K562 (cell line): ENCODE measurements at regions not wholly inside any gene's neighbourhood (a gene's known extent, or its start where the extent isn't known, plus 50 kb on each side); places are given as distances from the start of the nearest gene placed in this dataset.

ENCODE experiments used
- ATAC-seq: fragments of 200-7000 bp; cut with Tn5 transposase; 3 replicates; pipeline ENCODE4 v1.9.1; 2020; ENCODE audit warnings: moderate library complexity
- BruUV-seq: library from RNA; stranded (reverse); fragments of 400-500 nt; replicated peaks from 2 replicates; lab custom pipeline; 2021; lab: Mats Ljungman, UMichigan
- CTCF ChIA-PET: fragments of 300-600 bp; formaldehyde crosslinking; extraction: SDS; loops from one replicate; lab custom pipeline; 2021; ENCODE audit warnings: low intra/inter-chr PET ratio; lab: Yijun Ruan, JAX
- POLR2A ChIA-PET: fragments of 300-600, 350-650 bp; sonication (Branson Sonifier 250); formaldehyde crosslinking; extraction: SDS; loops from one replicate; lab custom pipeline; 2021; ENCODE audit warnings: antibody characterized with exemption, inconsistent platforms; lab: Yijun Ruan, JAX
- DNase-seq, 4 experiments: peaks; one replicate each; pipeline versions ENCODE4 v3.0.0 to v3.0.0-alpha.2; 2011 to 2018; ENCODE audit warnings: low spot score in 3 of 4, mixed read lengths in 3 of 4; ENCODE audit errors: extremely low read depth in 1 of 4
- FAIRE-seq: peaks from 2 replicates; lab custom pipeline; 2011; peaks lifted over from hg19 to GRCh38; lab: Jason Lieb, UNC
- H2AFZ ChIP-seq: 2 replicates; pipeline ENCODE4 v1.6.0; 2011; ENCODE audit warnings: low read depth, low read length, control low read depth, inconsistent platforms
- H3K27ac ChIP-seq: fragments of 200-600 bp; 3 replicates; pipeline ENCODE4 v1.8.0; 2011; ENCODE audit warnings: low read depth, mild to moderate bottlenecking, control low read depth, inconsistent platforms, low read length, moderate library complexity, mixed read lengths; ENCODE audit errors: extremely low read depth
- H3K27me3 ChIP-seq, 2 experiments: fragments of 300-600 bp in 1 of 2; 2 replicates in 1 of 2; 3 replicates in 1 of 2; pipeline versions ENCODE4 v1.6.0 to v1.8.0; 2011; ENCODE audit warnings: inconsistent platforms in 2 of 2, low read length in 2 of 2, mild to moderate bottlenecking in 1 of 2, mixed read lengths in 1 of 2, moderate library complexity in 1 of 2; ENCODE audit not compliant: control insufficient read depth in 2 of 2, insufficient read depth in 2 of 2
- H3K36me3 ChIP-seq: fragments of 300-600 bp; 3 replicates; pipeline ENCODE4 v1.8.0; 2011; ENCODE audit warnings: mild to moderate bottlenecking, low read length, inconsistent platforms; ENCODE audit not compliant: control insufficient read depth, insufficient read depth
- H3K4me1 ChIP-seq, 2 experiments: fragments of 200-600 bp in 1 of 2; replicated peaks in 1 of 2; 2 replicates in 1 of 2; 3 replicates in 1 of 2; pipeline versions ENCODE4 v1.5.1 to v1.8.0; 2011; ENCODE audit warnings: inconsistent platforms in 2 of 2, low read length in 2 of 2, mild to moderate bottlenecking in 1 of 2, mixed read lengths in 1 of 2, moderate library complexity in 1 of 2; ENCODE audit not compliant: control insufficient read depth in 2 of 2, insufficient read depth in 2 of 2
- H3K4me2 ChIP-seq: 2 replicates; pipeline ENCODE4 v1.6.1; 2011; ENCODE audit warnings: low read length, control low read depth, inconsistent platforms, mixed read lengths; ENCODE audit not compliant: insufficient read depth
- H3K4me3 ChIP-seq: fragments of 200-600 bp; sonication (generic), shearing (Covaris generic); 2 replicates; pipeline ENCODE4 v1.5.1; 2016; ENCODE audit warnings: control low read depth, inconsistent platforms
- H3K79me2 ChIP-seq: fragments of 200-600 bp; 3 replicates; pipeline ENCODE4 v1.8.0; 2011; ENCODE audit warnings: low read length, inconsistent platforms; ENCODE audit not compliant: control insufficient read depth, insufficient read depth
- H3K9ac ChIP-seq, 2 experiments: 2 replicates each; pipeline versions ENCODE4 v1.6.0 to v1.6.1; 2011; ENCODE audit warnings: low read depth in 2 of 2, low read length in 2 of 2, control low read depth in 1 of 2, inconsistent platforms in 1 of 2, mild to moderate bottlenecking in 1 of 2, mixed read lengths in 1 of 2; ENCODE audit not compliant: insufficient read depth in 1 of 2
- H3K9me1 ChIP-seq: one replicate; pipeline ENCODE4 v1.6.0; 2011; ENCODE audit warnings: inconsistent platforms, mild to moderate bottlenecking, low read length, moderate library complexity; ENCODE audit not compliant: control insufficient read depth, insufficient read depth
- H3K9me3 ChIP-seq: replicated peaks from 2 replicates; pipeline ENCODE4 v1.5.1; 2011; ENCODE audit warnings: low read depth, low read length, inconsistent platforms; ENCODE audit not compliant: control insufficient read depth, insufficient read depth
- H4K20me1 ChIP-seq: replicated peaks from 2 replicates; pipeline ENCODE4 v1.6.1; 2011; ENCODE audit warnings: low read length, inconsistent platforms, mixed read lengths; ENCODE audit not compliant: control insufficient read depth, insufficient read depth
- CEBPB ChIP-seq: fragments of 450-650 bp; IDR thresholded peaks from 2 replicates; pipeline ENCODE4 v1.6.1; 2016; ENCODE audit warnings: missing genetic modification characterization, missing compliant biosample characterization
- HNRNPL ChIP-seq: fragments of 200-400 bp; formaldehyde crosslinking; IDR thresholded peaks from 2 replicates; pipeline ENCODE4 v1.6.1; 2017; ENCODE audit warnings: low read depth, mild to moderate bottlenecking, low read length
- KLF10 ChIP-seq: fragments of 250-450 bp; sonication (Bioruptor Pico); IDR thresholded peaks from 2 replicates; pipeline ENCODE4 v1.6.1; 2021; ENCODE audit warnings: matching md5 sums
- NFXL1 ChIP-seq: fragments of 450-650 bp; formaldehyde crosslinking; IDR thresholded peaks from 2 replicates; pipeline ENCODE4 v1.4.0; 2021; ENCODE audit warnings: mild to moderate bottlenecking
- PCBP1 ChIP-seq: fragments of 200-400 bp; formaldehyde crosslinking; IDR thresholded peaks from 2 replicates; pipeline ENCODE4 v1.6.1; 2018; ENCODE audit warnings: mild to moderate bottlenecking, low read depth, low read length; ENCODE audit not compliant: poor library complexity, severe bottlenecking
- SIN3A ChIP-seq, 2 experiments: fragments of 150-350 bp in 1 of 2; IDR thresholded peaks; 2 replicates each; pipeline ENCODE4 v1.6.1; 2011 to 2016; ENCODE audit warnings: borderline replicate concordance in 2 of 2, low read depth in 2 of 2, low read length in 2 of 2, mild to moderate bottlenecking in 2 of 2, moderate library complexity in 2 of 2; ENCODE audit not compliant: control insufficient read depth in 1 of 2
- SIX5 ChIP-seq, 2 experiments: IDR thresholded peaks; 2 replicates each; pipeline ENCODE4 v1.6.1; 2011; ENCODE audit warnings: low read length in 2 of 2, borderline replicate concordance in 1 of 2, low read depth in 1 of 2, mild to moderate bottlenecking in 1 of 2, moderate library complexity in 1 of 2; ENCODE audit not compliant: insufficient read depth in 1 of 2
- TEAD2 ChIP-seq: fragments of 450-650 bp; IDR thresholded peaks from 2 replicates; pipeline ENCODE4 v1.6.1; 2016; ENCODE audit warnings: missing genetic modification characterization, control low read depth, missing compliant biosample characterization
- ZNF224 ChIP-seq: sonication (generic); formaldehyde crosslinking; IDR thresholded peaks from 2 replicates; pipeline ENCODE4 v1.8.0; 2022; ENCODE audit warnings: mild to moderate bottlenecking, missing genetic modification reagents
- ZNF354B ChIP-seq: fragments of 250-450 bp; sonication (Bioruptor Pico); IDR thresholded peaks from 2 replicates; pipeline ENCODE4 v1.4.0; 2020
- ZNF551 ChIP-seq: fragments of 250-450 bp; sonication (Bioruptor Pico); IDR thresholded peaks from 2 replicates; pipeline ENCODE4 v1.5.0; 2021; ENCODE audit warnings: mild to moderate bottlenecking, moderate library complexity
- ZNF668 ChIP-seq: fragments of 250-450 bp; sonication (Bioruptor Pico); IDR thresholded peaks from 2 replicates; pipeline ENCODE4 v1.8.0; 2022; ENCODE audit warnings: mild to moderate bottlenecking, inconsistent platforms
- ZNF764 ChIP-seq: fragments of 250-450 bp; sonication (Bioruptor Pico); IDR thresholded peaks from 2 replicates; pipeline ENCODE4 v1.4.0; 2020; ENCODE audit warnings: low read depth, mild to moderate bottlenecking, moderate library complexity
- WGBS: fragments of 100-300 bp; shearing (Covaris generic); methylation state at CpG from one replicate; pipeline ENCODE4 v1.1.6; 2016; ENCODE audit warnings: low coverage, mixed read lengths; ENCODE audit not compliant: insufficient coverage; ENCODE audit errors: missing lambda C conversion rate; 5-methylcytosine and 5-hydroxymethylcytosine counted together
- in situ Hi-C: fragments of 300-500 bp; cut with MboI; formaldehyde crosslinking; loops from 4 replicates; pipeline ENCODE4 v1.15.0; 2018; ENCODE audit warnings: inconsistent platforms, mixed read lengths
- intact Hi-C: fragments of 100-400 bp; cut with micrococcal nuclease; formaldehyde crosslinking; loops from 2 replicates; pipeline ENCODE4 v1.14.2; 2022
- TF ChIP-seq, protein P1 (sequence below): fragments of 250-450 bp; sonication (Bioruptor Pico); IDR thresholded peaks from 2 replicates; pipeline ENCODE4 v1.8.0; 2022; ENCODE audit warnings: moderate library complexity, mild to moderate bottlenecking, inconsistent platforms
- TF ChIP-seq, protein P2 (sequence below), 2 experiments: fragments of 250-450 bp in 1 of 2; fragments of 450-650 bp in 1 of 2; sonication (Bioruptor Pico) in 1 of 2; IDR thresholded peaks; 2 replicates each; pipeline versions ENCODE4 v1.6.1 to v1.8.0; 2016 to 2021; ENCODE audit warnings: mild to moderate bottlenecking in 2 of 2, moderate library complexity in 2 of 2, missing compliant biosample characterization in 1 of 2, missing genetic modification characterization in 1 of 2

DNA sequence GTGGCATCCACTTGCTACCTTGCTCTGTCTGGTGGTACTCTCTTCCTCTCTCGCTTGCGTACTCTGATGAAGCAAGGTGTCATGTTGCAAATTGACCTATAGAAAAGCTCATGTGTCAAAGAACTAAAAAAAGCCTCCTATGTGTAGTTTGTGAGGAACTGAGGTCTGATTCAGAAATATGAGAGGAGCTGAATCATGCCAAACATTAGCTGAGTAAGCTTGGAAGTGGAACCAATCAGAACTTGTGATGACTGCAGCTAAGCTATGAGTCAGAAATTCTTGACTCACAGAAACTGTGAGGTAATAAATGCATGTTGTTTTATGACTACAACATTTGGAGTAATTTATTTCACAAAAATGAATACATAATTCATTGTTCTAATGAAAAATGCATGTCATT lies 2138.8 kb downstream of the PCDH7 start:
- CTCF ChIA-PET = no interaction called here
- H3K4me2 ChIP-seq = no peak overlapping the region
- H3K79me2 ChIP-seq = no peaks in the 10 kb centered on the region
- no peak overlapping the region for H2AFZ ChIP-seq
- H3K36me3 ChIP-seq = no peaks in the 10 kb centered on the region
- in situ Hi-C loops = no loop called here
- H4K20me1 ChIP-seq = no peaks in the 10 kb centered on the region
- 13% methylated on average over 2 of the region's 2 CpGs for WGBS
- no peak overlapping the region for H3K27ac ChIP-seq
- no peak overlapping the region for H3K9ac ChIP-seq
- intact Hi-C loops = no loop called here
- no peak for ATAC-seq
- TF ChIP-seq HNRNPL = no peak
- TF ChIP-seq CEBPB (tag) = no peak
- TF ChIP-seq ZNF668 = no peak
- POLR2A ChIA-PET = no interaction called here
- H3K27me3 ChIP-seq = no peaks in the 10 kb centered on the region
- no peak for FAIRE-seq
- no TSS peak for BruUV-seq
- no peak overlapping the region for H3K4me3 ChIP-seq
- H3K9me3 ChIP-seq = no peaks in the 10 kb centered on the region
- no peaks in the 10 kb centered on the region for H3K4me1 ChIP-seq
- no peak for DNase-seq
- no peaks in the 10 kb centered on the region for H3K9me1 ChIP-seq

DNA sequence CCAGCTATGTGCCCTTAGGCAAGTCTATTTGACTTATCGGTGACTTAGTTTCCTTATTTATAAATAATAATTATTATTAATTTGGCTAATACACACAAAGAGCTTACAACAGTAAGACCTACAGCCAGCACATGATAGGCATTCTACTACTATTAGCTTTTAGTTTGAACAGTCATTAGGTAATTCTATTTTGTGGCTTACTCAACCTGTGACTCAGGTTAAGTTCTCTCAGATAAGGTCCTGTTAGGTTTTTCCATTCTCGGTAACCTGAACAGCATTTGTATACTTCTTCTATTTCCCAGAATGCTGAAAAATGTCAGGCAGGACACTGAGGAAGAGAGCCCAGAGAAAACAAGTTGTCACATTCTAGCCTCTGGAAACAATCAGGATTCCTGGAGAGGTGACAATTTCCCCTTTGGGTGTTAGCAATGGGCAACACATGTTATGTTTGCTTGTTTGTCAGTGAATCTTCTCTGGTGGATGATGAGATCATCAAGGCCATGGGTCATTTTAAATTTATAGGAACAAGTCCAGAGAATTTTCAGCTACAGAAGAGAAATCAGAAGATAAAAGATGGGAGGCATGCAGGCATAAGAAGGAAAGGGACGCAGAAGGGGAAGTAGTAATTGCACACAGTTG lies 2144.7 kb downstream of the PCDH7 start:
- ATAC-seq (no peak), DNase-seq (no peak), FAIRE-seq (no peak)
- ChIA-PET POLR2A (no interaction called here), CTCF (no interaction called here)
- H3K9ac ChIP-seq = no peak overlapping the region
- no peaks in the 10 kb centered on the region for H3K79me2 ChIP-seq
- 0% methylated on average over 3 of the region's 3 CpGs for WGBS
- H2AFZ ChIP-seq = no peak overlapping the region
- no peaks in the 10 kb centered on the region for H3K27me3 ChIP-seq
- no peaks in the 10 kb centered on the region for H3K4me1 ChIP-seq
- no peak overlapping the region for H3K4me2 ChIP-seq
- H3K4me3 ChIP-seq = no peak overlapping the region
- intact Hi-C loops = no loop called here
- in situ Hi-C loops = no loop called here
- H3K27ac ChIP-seq = no peak overlapping the region
- no peaks in the 10 kb centered on the region for H4K20me1 ChIP-seq
- H3K9me3 ChIP-seq = no peaks in the 10 kb centered on the region
- H3K9me1 ChIP-seq = no peaks in the 10 kb centered on the region
- BruUV-seq = no TSS peak
- no peaks in the 10 kb centered on the region for H3K36me3 ChIP-seq
- TF ChIP-seq NFXL1 (CRISPR knock-in tag) (no peak), SIX5 (IDR thresholded peaks at IDR 0.05; ENCODE audit: borderline replicate concordance in 1 of 2, insufficient read depth in 1 of 2, low read depth in 1 of 2, low read length in 2 of 2) (no peak), ZNF354B (CRISPR knock-in tag) (no peak), KLF10 (CRISPR knock-in tag) (no peak), PCBP1 (no peak), ZNF224 (no peak), ZNF551 (CRISPR knock-in tag) (no peak), TEAD2 (tag) (no peak), SIN3A (IDR thresholded peaks at IDR 0.05; ENCODE audit: borderline replicate concordance in 2 of 2, control insufficient read depth in 1 of 2, low read depth in 2 of 2, low read length in 2 of 2) (no peak), ZNF764 (CRISPR knock-in tag) (no peak)
- TF ChIP-seq, protein P1, sequence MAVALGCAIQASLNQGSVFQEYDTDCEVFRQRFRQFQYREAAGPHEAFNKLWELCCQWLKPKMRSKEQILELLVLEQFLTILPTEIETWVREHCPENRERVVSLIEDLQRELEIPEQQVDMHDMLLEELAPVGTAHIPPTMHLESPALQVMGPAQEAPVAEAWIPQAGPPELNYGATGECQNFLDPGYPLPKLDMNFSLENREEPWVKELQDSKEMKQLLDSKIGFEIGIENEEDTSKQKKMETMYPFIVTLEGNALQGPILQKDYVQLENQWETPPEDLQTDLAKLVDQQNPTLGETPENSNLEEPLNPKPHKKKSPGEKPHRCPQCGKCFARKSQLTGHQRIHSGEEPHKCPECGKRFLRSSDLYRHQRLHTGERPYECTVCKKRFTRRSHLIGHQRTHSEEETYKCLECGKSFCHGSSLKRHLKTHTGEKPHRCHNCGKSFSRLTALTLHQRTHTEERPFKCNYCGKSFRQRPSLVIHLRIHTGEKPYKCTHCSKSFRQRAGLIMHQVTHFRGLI (CRISPR knock-in tag) = no peak
- TF ChIP-seq, protein P2, sequence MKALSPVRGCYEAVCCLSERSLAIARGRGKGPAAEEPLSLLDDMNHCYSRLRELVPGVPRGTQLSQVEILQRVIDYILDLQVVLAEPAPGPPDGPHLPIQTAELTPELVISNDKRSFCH (CRISPR knock-in tag; IDR thresholded peaks at IDR 0.05) = no peak
- TF ChIP-seq, protein P2 (tag; IDR thresholded peaks at IDR 0.05) = no peak
